GM12878 (cell line): ENCODE measurements at regions not wholly inside any gene's neighbourhood (a gene's known extent, or its start where the extent isn't known, plus 50 kb on each side); places are given as distances from the start of the nearest gene placed in this dataset.

Experiments
- CREM ChIP-seq: IDR thresholded peaks from 2 replicates; pipeline ENCODE4 v1.6.1; 2014; ENCODE audit warnings: antibody characterized with exemption, low read depth
- EP300 ChIP-seq, 2 experiments: fragments of 150-350 bp in 1 of 2; IDR thresholded peaks; 2 replicates each; pipeline ENCODE4 v1.6.1; 2011 to 2012; ENCODE audit warnings: low read depth in 2 of 2, low read length in 2 of 2, borderline replicate concordance in 1 of 2, improper control_type of control experiment in 1 of 2, inconsistent platforms in 1 of 2; ENCODE audit not compliant: control insufficient read depth in 1 of 2
- POLR2AphosphoS5 ChIP-seq: IDR thresholded peaks from 2 replicates; pipeline ENCODE4 v1.6.1; 2011; ENCODE audit warnings: mild to moderate bottlenecking, low read length, inconsistent platforms
- POU2F2 ChIP-seq: IDR thresholded peaks from 3 replicates; pipeline ENCODE4 v1.6.1; 2011; ENCODE audit warnings: low read depth, mild to moderate bottlenecking, low read length, borderline replicate concordance
- SMAD1 ChIP-seq: fragments of 450-650 bp; IDR thresholded peaks from 2 replicates; pipeline ENCODE4 v1.6.1; 2018; ENCODE audit warnings: mild to moderate bottlenecking, low read depth; ENCODE audit not compliant: partially characterized antibody
- ZNF274 ChIP-seq: IDR thresholded peaks from one replicate; pipeline ENCODE4 v1.8.0; 2011; ENCODE audit not compliant: insufficient read length, insufficient read depth
- TF ChIP-seq, protein P1 (sequence below), 3 experiments: IDR thresholded peaks in 2 of 3; conservative IDR thresholded peaks in 1 of 3; 2 replicates each; pipeline ENCODE4 v1.5.1; 2011; ENCODE audit warnings: low read depth in 3 of 3, low read length in 3 of 3, mild to moderate bottlenecking in 3 of 3, control low read depth in 2 of 3, moderate library complexity in 2 of 3, inconsistent platforms in 1 of 3, mixed read lengths in 1 of 3; ENCODE audit not compliant: control insufficient read depth in 2 of 3, insufficient read depth in 1 of 3; ENCODE audit errors: extremely low read depth in 1 of 3
- TF ChIP-seq, protein P2 (sequence below): IDR thresholded peaks from 2 replicates; pipeline ENCODE4 v1.6.1; 2012; ENCODE audit warnings: mild to moderate bottlenecking, low read depth, low read length

DNA sequence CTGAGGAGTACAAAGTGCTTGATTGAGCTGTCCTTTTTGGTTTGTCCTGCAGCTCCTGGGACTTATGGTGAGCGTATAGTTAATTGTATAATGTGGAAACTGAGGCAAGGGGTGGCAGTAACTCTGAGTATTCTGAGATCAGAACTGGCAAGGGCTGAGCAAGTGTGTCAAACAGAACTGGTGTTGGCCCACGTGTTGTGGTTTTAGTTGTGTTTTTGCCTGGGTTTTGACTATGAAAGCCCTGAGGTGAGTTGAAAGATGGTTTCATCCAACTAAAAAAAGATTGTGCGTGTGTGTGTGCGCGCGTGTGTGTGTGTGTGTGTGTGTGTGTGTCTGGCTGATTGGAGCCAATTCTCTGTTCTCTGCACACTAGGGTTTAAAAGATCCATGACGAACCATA is 154.1 kb downstream of the EDEM1 start:
- TF ChIP-seq, protein P1, sequence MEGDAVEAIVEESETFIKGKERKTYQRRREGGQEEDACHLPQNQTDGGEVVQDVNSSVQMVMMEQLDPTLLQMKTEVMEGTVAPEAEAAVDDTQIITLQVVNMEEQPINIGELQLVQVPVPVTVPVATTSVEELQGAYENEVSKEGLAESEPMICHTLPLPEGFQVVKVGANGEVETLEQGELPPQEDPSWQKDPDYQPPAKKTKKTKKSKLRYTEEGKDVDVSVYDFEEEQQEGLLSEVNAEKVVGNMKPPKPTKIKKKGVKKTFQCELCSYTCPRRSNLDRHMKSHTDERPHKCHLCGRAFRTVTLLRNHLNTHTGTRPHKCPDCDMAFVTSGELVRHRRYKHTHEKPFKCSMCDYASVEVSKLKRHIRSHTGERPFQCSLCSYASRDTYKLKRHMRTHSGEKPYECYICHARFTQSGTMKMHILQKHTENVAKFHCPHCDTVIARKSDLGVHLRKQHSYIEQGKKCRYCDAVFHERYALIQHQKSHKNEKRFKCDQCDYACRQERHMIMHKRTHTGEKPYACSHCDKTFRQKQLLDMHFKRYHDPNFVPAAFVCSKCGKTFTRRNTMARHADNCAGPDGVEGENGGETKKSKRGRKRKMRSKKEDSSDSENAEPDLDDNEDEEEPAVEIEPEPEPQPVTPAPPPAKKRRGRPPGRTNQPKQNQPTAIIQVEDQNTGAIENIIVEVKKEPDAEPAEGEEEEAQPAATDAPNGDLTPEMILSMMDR (IDR thresholded peaks at IDR 0.05 in 2 of 3, conservative IDR thresholded peaks at IDR 0.05 in 1 of 3; ENCODE audit: control insufficient read depth in 2 of 3, extremely low read depth in 1 of 3, insufficient read depth in 1 of 3, low read depth in 3 of 3, low read length in 3 of 3), result no peak
- TF ChIP-seq POLR2AphosphoS5, result no peak
- TF ChIP-seq POU2F2, result no peak
- TF ChIP-seq EP300 (IDR thresholded peaks at IDR 0.05; ENCODE audit: borderline replicate concordance in 1 of 2, control insufficient read depth in 1 of 2, low read depth in 2 of 2, low read length in 2 of 2), result no peak
- TF ChIP-seq CREM, result no peak
- no peak for TF ChIP-seq SMAD1
- TF ChIP-seq ZNF274, result no peak
- TF ChIP-seq, protein P2, sequence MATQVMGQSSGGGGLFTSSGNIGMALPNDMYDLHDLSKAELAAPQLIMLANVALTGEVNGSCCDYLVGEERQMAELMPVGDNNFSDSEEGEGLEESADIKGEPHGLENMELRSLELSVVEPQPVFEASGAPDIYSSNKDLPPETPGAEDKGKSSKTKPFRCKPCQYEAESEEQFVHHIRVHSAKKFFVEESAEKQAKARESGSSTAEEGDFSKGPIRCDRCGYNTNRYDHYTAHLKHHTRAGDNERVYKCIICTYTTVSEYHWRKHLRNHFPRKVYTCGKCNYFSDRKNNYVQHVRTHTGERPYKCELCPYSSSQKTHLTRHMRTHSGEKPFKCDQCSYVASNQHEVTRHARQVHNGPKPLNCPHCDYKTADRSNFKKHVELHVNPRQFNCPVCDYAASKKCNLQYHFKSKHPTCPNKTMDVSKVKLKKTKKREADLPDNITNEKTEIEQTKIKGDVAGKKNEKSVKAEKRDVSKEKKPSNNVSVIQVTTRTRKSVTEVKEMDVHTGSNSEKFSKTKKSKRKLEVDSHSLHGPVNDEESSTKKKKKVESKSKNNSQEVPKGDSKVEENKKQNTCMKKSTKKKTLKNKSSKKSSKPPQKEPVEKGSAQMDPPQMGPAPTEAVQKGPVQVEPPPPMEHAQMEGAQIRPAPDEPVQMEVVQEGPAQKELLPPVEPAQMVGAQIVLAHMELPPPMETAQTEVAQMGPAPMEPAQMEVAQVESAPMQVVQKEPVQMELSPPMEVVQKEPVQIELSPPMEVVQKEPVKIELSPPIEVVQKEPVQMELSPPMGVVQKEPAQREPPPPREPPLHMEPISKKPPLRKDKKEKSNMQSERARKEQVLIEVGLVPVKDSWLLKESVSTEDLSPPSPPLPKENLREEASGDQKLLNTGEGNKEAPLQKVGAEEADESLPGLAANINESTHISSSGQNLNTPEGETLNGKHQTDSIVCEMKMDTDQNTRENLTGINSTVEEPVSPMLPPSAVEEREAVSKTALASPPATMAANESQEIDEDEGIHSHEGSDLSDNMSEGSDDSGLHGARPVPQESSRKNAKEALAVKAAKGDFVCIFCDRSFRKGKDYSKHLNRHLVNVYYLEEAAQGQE, result no peak
